OCI-LY7 (cell line): ENCODE measurements at regions not wholly inside any gene's neighbourhood (a gene's known extent, or its start where the extent isn't known, plus 50 kb on each side); places are given as distances from the start of the nearest gene placed in this dataset.

Experiments
- BruUV-seq: library from RNA; stranded (reverse); fragments of 400-500 nt; replicated peaks from 2 replicates; lab custom pipeline; 2021; lab: Mats Ljungman, UMichigan
- CTCF ChIA-PET: fragments of 300-600 bp; sonication (Branson Sonifier 250); formaldehyde crosslinking; loops from one replicate; lab custom pipeline; 2022; ENCODE audit warnings: antibody characterized with exemption; ENCODE audit not compliant: unreplicated experiment; lab: Charles Lee
- POLR2A ChIA-PET: fragments of 300-600 bp; sonication (Branson Sonifier 250); formaldehyde crosslinking; loops from one replicate; lab custom pipeline; 2022; ENCODE audit warnings: antibody characterized with exemption; lab: Charles Lee
- DNase-seq: peaks from one replicate; pipeline ENCODE4 v3.0.0-alpha.2; 2015; ENCODE audit warnings: low spot score
- H2AFZ ChIP-seq: fragments of 200-600 bp; sonication (generic), shearing (Covaris generic); 2 replicates; pipeline ENCODE4 v1.6.1; 2014; ENCODE audit warnings: mild to moderate bottlenecking, antibody characterized with exemption, low read length, moderate library complexity
- H3K27ac ChIP-seq: fragments of 200-600 bp; sonication (generic); 2 replicates; pipeline ENCODE4 v1.5.1; 2014; ENCODE audit warnings: mixed run types, low read depth, mild to moderate bottlenecking, moderate library complexity, low read length, inconsistent platforms; ENCODE audit not compliant: poor library complexity, severe bottlenecking
- H3K36me3 ChIP-seq: fragments of 200-600 bp; sonication (generic); 2 replicates; pipeline ENCODE4 v1.6.1; 2014; ENCODE audit warnings: mild to moderate bottlenecking, antibody characterized with exemption, low read length, moderate library complexity, mixed read lengths; ENCODE audit not compliant: insufficient read depth
- H3K4me1 ChIP-seq: fragments of 200-600 bp; sonication (generic); 2 replicates; pipeline ENCODE4 v1.5.1; 2014; ENCODE audit warnings: mild to moderate bottlenecking, low read length; ENCODE audit not compliant: insufficient read depth, poor library complexity, severe bottlenecking
- H3K4me2 ChIP-seq: fragments of 200-600 bp; sonication (generic); 2 replicates; pipeline ENCODE4 v1.6.1; 2014; ENCODE audit warnings: mild to moderate bottlenecking, low read length
- H3K4me3 ChIP-seq: fragments of 200-600 bp; sonication (generic); 2 replicates; pipeline ENCODE4 v1.5.1; 2014; ENCODE audit warnings: mild to moderate bottlenecking, low read depth, low read length; ENCODE audit not compliant: poor library complexity, severe bottlenecking
- H3K79me2 ChIP-seq: fragments of 200-600 bp; sonication (generic); 2 replicates; pipeline ENCODE4 v1.6.1; 2016; ENCODE audit warnings: low read depth, mild to moderate bottlenecking, low read length, moderate library complexity, mixed read lengths; ENCODE audit not compliant: insufficient read depth
- H3K9me2 ChIP-seq: fragments of 200-600 bp; sonication (generic); 2 replicates; pipeline ENCODE4 v1.6.1; 2016; ENCODE audit warnings: mild to moderate bottlenecking, low read length, mixed read lengths; ENCODE audit not compliant: insufficient read depth
- H3K9me3 ChIP-seq: fragments of 200-600 bp; sonication (generic); 2 replicates; pipeline ENCODE4 v1.6.1; 2014; ENCODE audit warnings: mild to moderate bottlenecking, mixed run types, low read length, mixed read lengths
- H4K20me1 ChIP-seq: fragments of 200-600 bp; sonication (generic); 2 replicates; pipeline ENCODE4 v1.6.1; 2014; ENCODE audit warnings: mild to moderate bottlenecking, antibody characterized with exemption, low read length, moderate library complexity, mixed read lengths; ENCODE audit not compliant: insufficient read depth
- EZH2phosphoT487 ChIP-seq: fragments of 200-600 bp; sonication (generic); IDR thresholded peaks from 2 replicates; pipeline ENCODE4 v1.6.1; 2018; ENCODE audit warnings: low read depth, borderline replicate concordance, mild to moderate bottlenecking, mixed run types, antibody characterized with exemption, low read length, moderate library complexity, mixed read lengths
- intact Hi-C: fragments of 100-400 bp; cut with micrococcal nuclease; formaldehyde crosslinking; loops from one replicate; pipeline ENCODE4 v1.10.0; 2022; ENCODE audit not compliant: unreplicated experiment
- TF ChIP-seq, protein P1 (sequence below): fragments of 200-600 bp; sonication (generic); conservative IDR thresholded peaks from 2 replicates; pipeline ENCODE4 v1.5.1; 2014; ENCODE audit warnings: mild to moderate bottlenecking, antibody characterized with exemption, low read length, moderate library complexity, mixed read lengths

DNA sequence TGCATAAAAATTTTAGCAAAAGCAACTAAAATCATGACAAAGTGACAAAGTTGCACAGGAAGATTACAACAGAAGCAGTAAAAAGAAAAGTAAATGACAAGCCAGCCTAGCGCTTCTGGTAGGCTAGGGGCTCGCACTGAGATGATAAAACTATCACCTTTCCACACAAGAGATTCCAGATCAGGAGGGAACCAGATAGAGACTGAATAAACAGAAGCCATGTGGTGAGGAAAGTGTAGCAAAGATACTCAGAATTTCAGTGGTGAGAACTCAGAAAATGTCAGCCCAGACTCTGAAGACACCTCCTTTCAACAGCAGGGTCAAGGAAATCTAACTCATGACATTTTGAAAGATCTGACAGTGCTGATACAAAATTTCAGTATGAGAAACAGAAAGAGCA lies 77.4 kb upstream of the DNAJC10 start:
- Histone ChIP-seq H3K79me2 (no peaks in the 10 kb centered on the region), H3K36me3 (no peaks in the 10 kb centered on the region), H3K4me2 (no peak overlapping the region), H3K27ac (no peak overlapping the region), H2AFZ (no peak overlapping the region), H3K9me3 (no peaks in the 10 kb centered on the region), H3K4me1 (no peaks in the 10 kb centered on the region), H4K20me1 (0 out of 2 replicates have a peak, but pooled peaks cover 2% of the 10 kb centered on the region), H3K4me3 (no peak overlapping the region), H3K9me2 (no peaks in the 10 kb centered on the region)
- no TSS peak for BruUV-seq
- TF ChIP-seq, protein P1, sequence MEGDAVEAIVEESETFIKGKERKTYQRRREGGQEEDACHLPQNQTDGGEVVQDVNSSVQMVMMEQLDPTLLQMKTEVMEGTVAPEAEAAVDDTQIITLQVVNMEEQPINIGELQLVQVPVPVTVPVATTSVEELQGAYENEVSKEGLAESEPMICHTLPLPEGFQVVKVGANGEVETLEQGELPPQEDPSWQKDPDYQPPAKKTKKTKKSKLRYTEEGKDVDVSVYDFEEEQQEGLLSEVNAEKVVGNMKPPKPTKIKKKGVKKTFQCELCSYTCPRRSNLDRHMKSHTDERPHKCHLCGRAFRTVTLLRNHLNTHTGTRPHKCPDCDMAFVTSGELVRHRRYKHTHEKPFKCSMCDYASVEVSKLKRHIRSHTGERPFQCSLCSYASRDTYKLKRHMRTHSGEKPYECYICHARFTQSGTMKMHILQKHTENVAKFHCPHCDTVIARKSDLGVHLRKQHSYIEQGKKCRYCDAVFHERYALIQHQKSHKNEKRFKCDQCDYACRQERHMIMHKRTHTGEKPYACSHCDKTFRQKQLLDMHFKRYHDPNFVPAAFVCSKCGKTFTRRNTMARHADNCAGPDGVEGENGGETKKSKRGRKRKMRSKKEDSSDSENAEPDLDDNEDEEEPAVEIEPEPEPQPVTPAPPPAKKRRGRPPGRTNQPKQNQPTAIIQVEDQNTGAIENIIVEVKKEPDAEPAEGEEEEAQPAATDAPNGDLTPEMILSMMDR, result no peak
- TF ChIP-seq EZH2phosphoT487, result no peak
- intact Hi-C loops, result no loop called here
- ChIA-PET POLR2A (no interaction called here), CTCF (no interaction called here)
- no peak for DNase-seq

- H3K9me2 ChIP-seq, result no peaks in the 10 kb centered on the region
- H3K9me3 ChIP-seq, result no peaks in the 10 kb centered on the region
- no peak overlapping the region for H3K27ac ChIP-seq
- no peak for DNase-seq
- intact Hi-C loops, result no loop called here
- H3K4me3 ChIP-seq, result no peak overlapping the region
- no peaks in the 10 kb centered on the region for H3K36me3 ChIP-seq
- POLR2A ChIA-PET, result interaction anchor here (0.6 kb wide), 1 partner anchor 22 kb away, joined by 4 read pairs; no protein-coding TSS in a partner anchor
- H3K79me2 ChIP-seq, result no peaks in the 10 kb centered on the region
- 0 out of 2 replicates have a peak, but pooled peaks cover 2% of the 10 kb centered on the region for H4K20me1 ChIP-seq
- H2AFZ ChIP-seq, result no peak overlapping the region
- no peaks in the 10 kb centered on the region for H3K4me1 ChIP-seq
- H3K4me2 ChIP-seq, result no peak overlapping the region
- TF ChIP-seq, protein P1, result no peak
- no peak for TF ChIP-seq EZH2phosphoT487
- CTCF ChIA-PET, result no interaction called here
- no TSS peak for BruUV-seq
Measured at GRCh38 chr2:182639971-182640370, 76.1 kb upstream of the DNAJC10 start.

DNA sequence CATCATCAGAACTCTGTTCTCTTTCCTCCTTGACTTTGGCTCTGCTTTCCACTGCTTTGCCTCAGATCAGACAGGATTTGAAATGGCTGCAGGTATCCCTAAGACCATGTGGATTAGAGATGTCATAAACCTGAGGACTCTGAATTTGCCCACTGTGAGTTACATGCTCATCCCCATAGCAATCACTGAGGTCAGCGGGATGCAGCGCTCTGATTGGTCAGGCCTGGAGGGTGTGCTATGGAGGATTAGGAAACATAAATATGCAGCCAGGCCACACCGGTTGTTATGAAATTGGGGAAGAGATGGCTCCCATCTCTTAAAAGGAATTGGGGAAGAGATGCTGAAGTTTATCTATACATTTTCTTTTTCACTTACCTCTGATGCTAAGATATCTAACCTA lies 73.7 kb upstream of the DNAJC10 start:
- H3K79me2 ChIP-seq, result no peaks in the 10 kb centered on the region

More for the DNA sequence above, 73.7 kb upstream of the DNAJC10 start:
- H3K4me2 ChIP-seq, result no peak overlapping the region
- no peaks in the 10 kb centered on the region for H3K36me3 ChIP-seq
- no peaks in the 10 kb centered on the region for H3K9me3 ChIP-seq
- H3K9me2 ChIP-seq, result no peaks in the 10 kb centered on the region
- H4K20me1 ChIP-seq, result 0 out of 2 replicates have a peak, but pooled peaks cover 2% of the 10 kb centered on the region
- no peak overlapping the region for H3K27ac ChIP-seq
- TF ChIP-seq, protein P1, result no peak
- TF ChIP-seq EZH2phosphoT487, result no peak
- peak; percentile 55 for DNase-seq
- intact Hi-C loops, result no loop called here
- peak overlapping the region; percentile 40; the same call in 1 of the 2 replicates for H2AFZ ChIP-seq
- ChIA-PET POLR2A (no interaction called here), CTCF (no interaction called here)
- no peak overlapping the region for H3K4me3 ChIP-seq
- H3K4me1 ChIP-seq, result no peaks in the 10 kb centered on the region
- no TSS peak for BruUV-seq
